Loucy (cell line): ENCODE measurements at regions not wholly inside any gene's neighbourhood (a gene's known extent, or its start where the extent isn't known, plus 50 kb on each side); places are given as distances from the start of the nearest gene placed in this dataset.

Source experiments
- EZH2phosphoT487 ChIP-seq: fragments of 200-600 bp; IDR thresholded peaks from 2 replicates; pipeline ENCODE4 v1.6.1; 2018; ENCODE audit warnings: antibody characterized with exemption, mild to moderate bottlenecking, moderate library complexity, borderline replicate concordance
- TF ChIP-seq, protein P1 (sequence below): fragments of 200-600 bp; sonication (generic); conservative IDR thresholded peaks from 2 replicates; pipeline ENCODE4 v1.5.1; 2014; ENCODE audit warnings: mild to moderate bottlenecking, antibody characterized with exemption, low read length

DNA sequence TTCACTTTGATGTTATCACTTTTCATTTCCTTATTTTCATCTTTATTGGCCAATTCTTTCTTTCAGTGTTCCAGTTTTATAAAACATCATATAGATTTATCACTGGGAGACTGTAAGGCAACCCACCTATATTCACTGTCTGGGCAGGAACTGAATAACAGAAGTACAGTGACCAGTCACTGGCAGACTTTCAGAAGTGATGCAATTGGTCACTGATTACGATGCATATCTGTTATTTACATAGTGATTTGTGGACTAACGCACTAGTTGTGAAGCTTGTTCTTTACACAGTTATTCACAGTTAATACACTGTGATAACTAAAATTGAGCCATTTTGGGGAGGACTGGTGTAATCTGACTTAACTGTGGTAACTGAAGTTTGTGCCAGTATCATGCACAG lies 190.2 kb upstream of the DPH6 start:
- TF ChIP-seq, protein P1, sequence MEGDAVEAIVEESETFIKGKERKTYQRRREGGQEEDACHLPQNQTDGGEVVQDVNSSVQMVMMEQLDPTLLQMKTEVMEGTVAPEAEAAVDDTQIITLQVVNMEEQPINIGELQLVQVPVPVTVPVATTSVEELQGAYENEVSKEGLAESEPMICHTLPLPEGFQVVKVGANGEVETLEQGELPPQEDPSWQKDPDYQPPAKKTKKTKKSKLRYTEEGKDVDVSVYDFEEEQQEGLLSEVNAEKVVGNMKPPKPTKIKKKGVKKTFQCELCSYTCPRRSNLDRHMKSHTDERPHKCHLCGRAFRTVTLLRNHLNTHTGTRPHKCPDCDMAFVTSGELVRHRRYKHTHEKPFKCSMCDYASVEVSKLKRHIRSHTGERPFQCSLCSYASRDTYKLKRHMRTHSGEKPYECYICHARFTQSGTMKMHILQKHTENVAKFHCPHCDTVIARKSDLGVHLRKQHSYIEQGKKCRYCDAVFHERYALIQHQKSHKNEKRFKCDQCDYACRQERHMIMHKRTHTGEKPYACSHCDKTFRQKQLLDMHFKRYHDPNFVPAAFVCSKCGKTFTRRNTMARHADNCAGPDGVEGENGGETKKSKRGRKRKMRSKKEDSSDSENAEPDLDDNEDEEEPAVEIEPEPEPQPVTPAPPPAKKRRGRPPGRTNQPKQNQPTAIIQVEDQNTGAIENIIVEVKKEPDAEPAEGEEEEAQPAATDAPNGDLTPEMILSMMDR, result no peak
- no peak for TF ChIP-seq EZH2phosphoT487
